ENCODE measurements at regions not wholly inside any gene's neighbourhood (a gene's known extent, or its start where the extent isn't known, plus 50 kb on each side); places are given as distances from the start of the nearest gene placed in this dataset.
"Not testable (repeated sequence)": the region's sequence is repeated elsewhere in the genome, so short reads cannot be mapped to it uniquely, and the experiment has no call there.

GRCh38 chr17:54452666-54453348 lies 447.8 kb upstream of the TOM1L1 start:
- peaks cover 30% of the 10 kb centered on the region for H3K9me3 ChIP-seq (ENCODE audit: low read depth)
- no peak overlapping the region for H3K27ac ChIP-seq
- Mint-ChIP-seq H3K27ac (no peak overlapping the region), H3K4me1 (no peaks in the 10 kb centered on the region), H3K36me3 (peaks cover 1% of the 10 kb centered on the region), H3K27me3 (ENCODE audit: insufficient read depth, low read depth) (no peaks in the 10 kb centered on the region), H3K4me3 (no peak overlapping the region), H3K9me3 (peaks cover 31% of the 10 kb centered on the region)
- H2AFZ ChIP-seq (replicated peaks) = no peak overlapping the region
- no peaks in the 10 kb centered on the region for H3K27me3 ChIP-seq
- DNase-seq (ENCODE audit: low spot score) = no peak
- H3K9ac ChIP-seq = no peak overlapping the region
- no peak for TF ChIP-seq EZH2phosphoT487 (IDR thresholded peaks at IDR 0.05)
- no peak for TF ChIP-seq EZH2 (IDR thresholded peaks at IDR 0.05)
- no peak for TF ChIP-seq CTCF (IDR thresholded peaks at IDR 0.05)
- no peak overlapping the region for H3K4me3 ChIP-seq
- H3K36me3 ChIP-seq = no peaks in the 10 kb centered on the region
- no peaks in the 10 kb centered on the region for H3K79me2 ChIP-seq (ENCODE audit: low read depth)
- H4K20me1 ChIP-seq (ENCODE audit: low read depth) = no peaks in the 10 kb centered on the region
- no peaks in the 10 kb centered on the region for H3F3A ChIP-seq (ENCODE audit: low read depth)
- no peaks in the 10 kb centered on the region for H3K4me1 ChIP-seq
- no peak overlapping the region for H3K4me2 ChIP-seq

- no peaks in the 10 kb centered on the region for H3K4me1 Mint-ChIP-seq
- H3K27me3 Mint-ChIP-seq (ENCODE audit: insufficient read depth, low read depth) = no peaks in the 10 kb centered on the region
- peaks cover 33% of the 10 kb centered on the region for H3K9me3 Mint-ChIP-seq
- no peaks in the 10 kb centered on the region for H4K20me1 ChIP-seq (ENCODE audit: low read depth)
- no peaks in the 10 kb centered on the region for H3K4me1 ChIP-seq
- no peak overlapping the region for H3K27ac Mint-ChIP-seq
- H3K4me3 ChIP-seq = no peak overlapping the region
- H3K36me3 ChIP-seq = no peaks in the 10 kb centered on the region
- no peaks in the 10 kb centered on the region for H3K27me3 ChIP-seq
- peaks cover 30% of the 10 kb centered on the region for H3K9me3 ChIP-seq (ENCODE audit: low read depth)
- no peak overlapping the region for H2AFZ ChIP-seq (replicated peaks)
- H3K27ac ChIP-seq = no peak overlapping the region
- no peaks in the 10 kb centered on the region for H3K79me2 ChIP-seq (ENCODE audit: low read depth)
- peaks cover 1% of the 10 kb centered on the region for H3K36me3 Mint-ChIP-seq
- H3K4me2 ChIP-seq = no peak overlapping the region
- H3K4me3 Mint-ChIP-seq = no peak overlapping the region
- no peaks in the 10 kb centered on the region for H3F3A ChIP-seq (ENCODE audit: low read depth)
- no peak overlapping the region for H3K9ac ChIP-seq
- TF ChIP-seq EZH2phosphoT487 (IDR thresholded peaks at IDR 0.05) = no peak
- no peak for TF ChIP-seq EZH2 (IDR thresholded peaks at IDR 0.05)
- TF ChIP-seq CTCF (IDR thresholded peaks at IDR 0.05) = no peak
- no peak for DNase-seq (ENCODE audit: low spot score)
Measured at GRCh38 chr17:54455251-54455868, 445.3 kb upstream of the TOM1L1 start.

- not testable (repeated sequence) for DNase-seq (ENCODE audit: low spot score); H3K27me3 ChIP-seq; H3K79me2 ChIP-seq (ENCODE audit: low read depth); H3K4me3 Mint-ChIP-seq; H3K27me3 Mint-ChIP-seq (ENCODE audit: insufficient read depth, low read depth); H3K4me1 ChIP-seq; H3K9ac ChIP-seq; H3K4me3 ChIP-seq; H3K4me1 Mint-ChIP-seq; H3K27ac Mint-ChIP-seq; H3K36me3 ChIP-seq; H2AFZ ChIP-seq (replicated peaks); H3K27ac ChIP-seq; H3K4me2 ChIP-seq; H3F3A ChIP-seq (ENCODE audit: low read depth); H4K20me1 ChIP-seq (ENCODE audit: low read depth); H3K9me3 ChIP-seq (ENCODE audit: low read depth); H3K9me3 Mint-ChIP-seq; H3K36me3 Mint-ChIP-seq
Measured at GRCh38 chr17:54465443-54465842, 435.2 kb upstream of the TOM1L1 start.

- H3K9me3 Mint-ChIP-seq = peaks cover 9% of the 10 kb centered on the region
- no peak overlapping the region for H2AFZ ChIP-seq (replicated peaks)
- no peaks in the 10 kb centered on the region for H3K79me2 ChIP-seq (ENCODE audit: low read depth)
- H3K9ac ChIP-seq = no peak overlapping the region
- H3K4me1 ChIP-seq = no peaks in the 10 kb centered on the region
- H3F3A ChIP-seq (ENCODE audit: low read depth) = no peaks in the 10 kb centered on the region
- no peaks in the 10 kb centered on the region for H3K36me3 Mint-ChIP-seq
- H3K4me3 ChIP-seq = no peak overlapping the region
- H3K27ac ChIP-seq = no peak overlapping the region
- no peaks in the 10 kb centered on the region for H3K4me1 Mint-ChIP-seq
- H3K27me3 Mint-ChIP-seq (ENCODE audit: insufficient read depth, low read depth) = no peaks in the 10 kb centered on the region
- no peak overlapping the region for H3K4me2 ChIP-seq
- H4K20me1 ChIP-seq (ENCODE audit: low read depth) = no peaks in the 10 kb centered on the region
- no peaks in the 10 kb centered on the region for H3K27me3 ChIP-seq
- DNase-seq (ENCODE audit: low spot score) = no peak
- H3K27ac Mint-ChIP-seq = no peak overlapping the region
- H3K9me3 ChIP-seq (ENCODE audit: low read depth) = no peaks in the 10 kb centered on the region
- H3K4me3 Mint-ChIP-seq = no peak overlapping the region
- no peak for TF ChIP-seq EZH2phosphoT487 (IDR thresholded peaks at IDR 0.05)
- no peak for TF ChIP-seq EZH2 (IDR thresholded peaks at IDR 0.05)
- TF ChIP-seq CTCF (IDR thresholded peaks at IDR 0.05) = no peak
- H3K36me3 ChIP-seq = no peaks in the 10 kb centered on the region
Measured at GRCh38 chr17:54466875-54467274, 433.8 kb upstream of the TOM1L1 start.

Measured in neural progenitor cell (in vitro differentiated cells).